ENCODE measurements at regions not wholly inside any gene's neighbourhood (a gene's known extent, or its start where the extent isn't known, plus 50 kb on each side); places are given as distances from the start of the nearest gene placed in this dataset.

DNA sequence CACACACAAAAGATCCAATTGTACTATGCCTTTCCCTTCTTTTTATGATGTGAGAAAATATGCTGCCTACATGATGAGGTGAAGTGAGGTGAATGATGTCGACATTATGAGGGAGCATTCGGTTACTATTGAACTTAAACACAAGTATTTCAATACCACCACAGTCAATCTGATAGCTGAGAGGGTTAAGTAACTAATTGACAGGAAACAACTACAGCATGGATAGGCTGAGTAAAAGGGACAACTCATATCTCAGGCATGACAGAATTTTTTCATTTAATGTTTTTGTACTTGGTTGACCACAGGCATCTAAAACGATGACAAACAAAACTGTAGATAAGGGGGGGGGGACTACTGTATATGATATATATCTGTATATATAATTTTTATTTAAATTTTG, 488.9 kb downstream of the SH2D4B start:
- Histone ChIP-seq H3K23ac (ENCODE audit: insufficient read length) (no peak overlapping the region), H3K36me3 (ENCODE audit: control insufficient read depth in 2 of 4, insufficient read depth in 4 of 4, low read length in 3 of 4) (no peaks in the 10 kb centered on the region), H4K8ac (ENCODE audit: extremely low read depth, insufficient read depth, low read length) (no peak overlapping the region), H3K27ac (ENCODE audit: low read depth, low read length) (no peak overlapping the region), H3K4ac (replicated peaks; ENCODE audit: insufficient read length, low read depth, low read length) (no peak overlapping the region), H3K18ac (ENCODE audit: extremely low read depth, low read length) (no peak overlapping the region), H2BK15ac (ENCODE audit: low read length) (no peak overlapping the region), H4K5ac (ENCODE audit: insufficient read length, low read depth, low read length) (no peak overlapping the region), H3K14ac (ENCODE audit: insufficient read length) (no peak overlapping the region), H3K79me2 (ENCODE audit: control insufficient read depth in 1 of 2, insufficient read depth in 2 of 2, low read length in 2 of 2) (no peaks in the 10 kb centered on the region), H2BK12ac (ENCODE audit: low read depth, low read length) (no peak overlapping the region), H2BK20ac (ENCODE audit: low read length) (no peak overlapping the region), H3K4me3 (ENCODE audit: extremely low read depth in 1 of 4, insufficient read depth in 2 of 4, low read depth in 3 of 4, low read length in 4 of 4) (no peak overlapping the region), H2BK5ac (ENCODE audit: low read depth, low read length) (no peak overlapping the region), H3K9ac (replicated peaks in 1 of 4; ENCODE audit: extremely low read depth in 1 of 4, low read depth in 3 of 4, low read length in 3 of 4) (no peak overlapping the region), H3K27me3 (replicated peaks in 1 of 4; ENCODE audit: control insufficient read depth in 3 of 4, extremely low read depth in 1 of 4, insufficient read depth in 3 of 4, low read length in 3 of 4) (no peaks in the 10 kb centered on the region; a peak in 1 of 7 replicates), H3K23me2 (ENCODE audit: low read depth, low read length) (no peaks in the 10 kb centered on the region), H4K20me1 (replicated peaks in 1 of 2; ENCODE audit: control insufficient read depth in 1 of 2, insufficient read depth in 2 of 2, low read length in 2 of 2) (no peaks in the 10 kb centered on the region), H2AK5ac (ENCODE audit: low read depth, low read length) (no peak overlapping the region), H2BK120ac (replicated peaks; ENCODE audit: low read depth, low read length) (no peak overlapping the region), H3K79me1 (ENCODE audit: low read depth, low read length) (no peaks in the 10 kb centered on the region), H4K91ac (replicated peaks; ENCODE audit: insufficient read length, low read length) (no peak overlapping the region), H3K56ac (replicated peaks; ENCODE audit: insufficient read length, low read depth, low read length) (no peak overlapping the region), H2AFZ (ENCODE audit: low read length) (no peak overlapping the region), H3K4me2 (ENCODE audit: insufficient read depth in 1 of 2, low read depth in 2 of 2, low read length in 2 of 2) (no peak overlapping the region), H3K4me1 (replicated peaks in 1 of 4; ENCODE audit: control insufficient read depth in 3 of 4, insufficient read depth in 4 of 4, low read length in 3 of 4) (no peaks in the 10 kb centered on the region), H3K9me3 (ENCODE audit: insufficient read depth in 2 of 2, low read depth in 1 of 2, low read length in 1 of 2) (peaks cover 0 to 4% of the 10 kb centered on the region in 2 experiments; a peak in 1 of 4 replicates)
- WGBS, 2 experiments (ENCODE audit: extremely low coverage in 1 of 2, insufficient coverage in 1 of 2, insufficient read length in 1 of 2, insufficient replicate concordance in 2 of 2, low coverage in 1 of 2, low lambda C conversion rate in 2 of 2, missing lambda C conversion rate in 1 of 2), result 88% methylated on average over 3 of the region's 3 CpGs; no CpG with 5 or more reads in 1 of the 2 experiments
- ChIA-PET POLR2A (ENCODE audit: partially characterized antibody) (no interaction called here), CTCF (ENCODE audit: partially characterized antibody) (interaction anchor here (1.0 to 1.2 kb wide), 3 partner anchors 18 to 427 kb away, joined by 3 read pairs; no protein-coding TSS in a partner anchor)
- FAIRE-seq (no peak), DNase-seq (ENCODE audit: low read depth in 1 of 2, low spot score in 2 of 2) (no peak)
- no peak for TF ChIP-seq CBX8 (IDR thresholded peaks at IDR 0.05; ENCODE audit: borderline replicate concordance, low read depth, low read length)
- no peak for TF ChIP-seq SUZ12 (IDR thresholded peaks at IDR 0.05; ENCODE audit: low read length)
- no peak for TF ChIP-seq NRF1 (IDR thresholded peaks at IDR 0.05; ENCODE audit: low read depth, low read length)
- no peak for TF ChIP-seq POLR2AphosphoS5 (IDR thresholded peaks at IDR 0.05; ENCODE audit: low read depth, low read length)
- TF ChIP-seq EZH2 (IDR thresholded peaks at IDR 0.05; ENCODE audit: low read depth, low read length, severe bottlenecking), result no peak
- TF ChIP-seq GTF2F1 (IDR thresholded peaks at IDR 0.05; ENCODE audit: borderline replicate concordance, low read depth, low read length), result no peak
- TF ChIP-seq FOSL1 (IDR thresholded peaks at IDR 0.05; ENCODE audit: insufficient read depth, low read depth, low read length), result no peak
- TF ChIP-seq PHF8 (conservative IDR thresholded peaks at IDR 0.05; ENCODE audit: low read depth, low read length), result no peak
- no peak for TF ChIP-seq TCF12 (IDR thresholded peaks at IDR 0.05; ENCODE audit: low read depth, low read length)
- TF ChIP-seq SRF (IDR thresholded peaks at IDR 0.05; ENCODE audit: low read depth, low read length), result no peak
- TF ChIP-seq CTBP2 (IDR thresholded peaks at IDR 0.05; ENCODE audit: borderline replicate concordance, insufficient read depth, insufficient read length, low read length), result no peak
- TF ChIP-seq RFX5 (IDR thresholded peaks at IDR 0.05; ENCODE audit: borderline replicate concordance, low read depth, low read length), result no peak
- TF ChIP-seq EP300 (IDR thresholded peaks at IDR 0.05; ENCODE audit: borderline replicate concordance in 1 of 2, low read depth in 2 of 2, low read length in 2 of 2), result no peak
- no peak for TF ChIP-seq YY1 (IDR thresholded peaks at IDR 0.05; ENCODE audit: low read depth, low read length)
- no peak for TF ChIP-seq CHD1 (IDR thresholded peaks at IDR 0.05; ENCODE audit: low read depth, low read length)
